HG03442 (cell line): ENCODE measurements at regions not wholly inside any gene's neighbourhood (a gene's known extent, or its start where the extent isn't known, plus 50 kb on each side); places are given as distances from the start of the nearest gene placed in this dataset.

ENCODE experiments used
- ATAC-seq: cut with Tn5 transposase; IDR thresholded peaks from one replicate; pipeline ENCODE4 v1.9.1; 2021; ENCODE audit warnings: mild to moderate bottlenecking, moderate library complexity; ENCODE audit not compliant: unreplicated experiment

GRCh38 chr4:111635646-111636045 is 509.6 kb upstream of the FAM241A start:
- ATAC-seq, result no peak

GRCh38 chr4:111636961-111637585 is 508.2 kb upstream of the FAM241A start:
- no peak for ATAC-seq

GRCh38 chr4:111639120-111639690 is 506.0 kb upstream of the FAM241A start:
- no peak for ATAC-seq

GRCh38 chr4:111639876-111640275 is 505.4 kb upstream of the FAM241A start:
- ATAC-seq, result no peak

- ATAC-seq, result peak; percentile 98
Measured at GRCh38 chr4:111641813-111642579, 503.3 kb upstream of the FAM241A start.

- no peak for ATAC-seq
Measured at GRCh38 chr4:111648056-111648455, 497.2 kb upstream of the FAM241A start.

GRCh38 chr4:111649308-111649707 is 495.9 kb upstream of the FAM241A start:
- ATAC-seq, result peak; percentile 60

GRCh38 chr4:111650146-111650545 is 495.1 kb upstream of the FAM241A start:
- no peak for ATAC-seq

- ATAC-seq, result no peak
Measured at GRCh38 chr4:111650674-111651086, 494.6 kb upstream of the FAM241A start.

- no peak for ATAC-seq
Measured at GRCh38 chr4:111652236-111652635, 493.0 kb upstream of the FAM241A start.

GRCh38 chr4:111652986-111653385 is 492.3 kb upstream of the FAM241A start:
- no peak for ATAC-seq

- no peak for ATAC-seq
Measured at GRCh38 chr4:111662496-111662895, 482.8 kb upstream of the FAM241A start.

- ATAC-seq, result no peak
Measured at GRCh38 chr4:111664308-111664945, 480.8 kb upstream of the FAM241A start.

- no peak for ATAC-seq
Measured at GRCh38 chr4:111666826-111667360, 478.4 kb upstream of the FAM241A start.

- ATAC-seq, result no peak
Measured at GRCh38 chr4:111671756-111672155, 473.5 kb upstream of the FAM241A start.

- ATAC-seq, result no peak
Measured at GRCh38 chr4:111675746-111676145, 469.5 kb upstream of the FAM241A start.

GRCh38 chr4:111676533-111676932 is 468.7 kb upstream of the FAM241A start:
- ATAC-seq, result no peak

- no peak for ATAC-seq
Measured at GRCh38 chr4:111678479-111678878, 466.8 kb upstream of the FAM241A start.

GRCh38 chr4:111678908-111679307 is 466.3 kb upstream of the FAM241A start:
- no peak for ATAC-seq

GRCh38 chr4:111681270-111681669 is 464.0 kb upstream of the FAM241A start:
- ATAC-seq, result no peak

- no peak for ATAC-seq
Measured at GRCh38 chr4:111681751-111682150, 463.5 kb upstream of the FAM241A start.
